ENCODE measurements at regions not wholly inside any gene's neighbourhood (a gene's known extent, or its start where the extent isn't known, plus 50 kb on each side); places are given as distances from the start of the nearest gene placed in this dataset.

- ChIA-PET CTCF (no interaction called here), POLR2A (interaction anchor here (0.6 kb wide), 1 partner anchor 1261 kb away, joined by 12 read pairs; no protein-coding TSS in a partner anchor)
- no peak overlapping the region for H3K9ac ChIP-seq (ENCODE audit: low read length)
- H3K4me2 ChIP-seq (replicated peaks; ENCODE audit: low read depth, low read length, poor library complexity, severe bottlenecking), result no peak overlapping the region
- no peaks in the 10 kb centered on the region for H4K20me1 ChIP-seq (ENCODE audit: control insufficient read depth, insufficient read depth, low read length, poor library complexity, severe bottlenecking)
- intact Hi-C loops (cut with micrococcal nuclease), result no loop called here
- no peaks in the 10 kb centered on the region for H3K79me2 ChIP-seq (ENCODE audit: control insufficient read depth, insufficient read depth, low read length)
- ATAC-seq (ENCODE audit: low read depth), result no peak
- Mint-ChIP-seq H3K27ac (no peak overlapping the region), H3K9me3 (ENCODE audit: insufficient read depth) (peaks cover 2% of the 10 kb centered on the region), H3K4me1 (no peaks in the 10 kb centered on the region), H3K27me3 (no peaks in the 10 kb centered on the region), H3K4me3 (no peak overlapping the region)
- no peaks in the 10 kb centered on the region for H3K4me1 ChIP-seq (ENCODE audit: control insufficient read depth in 2 of 2, insufficient read depth in 2 of 2, low read length in 2 of 2)
- H3K36me3 ChIP-seq (replicated peaks in 1 of 2; ENCODE audit: control extremely low read depth in 1 of 2, control insufficient read depth in 1 of 2, extremely low read depth in 1 of 2, insufficient read depth in 2 of 2, low read length in 1 of 2), result no peaks in the 10 kb centered on the region
- no peaks in the 10 kb centered on the region for H3K9me3 ChIP-seq (ENCODE audit: control extremely low read depth in 1 of 3, control insufficient read depth in 2 of 3, insufficient read depth in 1 of 3, low read length in 2 of 3)
- no peak for TF ChIP-seq CTCF (IDR thresholded peaks at IDR 0.05)
- no peak for TF ChIP-seq EZH2 (IDR thresholded peaks at IDR 0.05; ENCODE audit: borderline replicate concordance, insufficient read depth, low read depth, low read length, poor library complexity, severe bottlenecking)
- no peak overlapping the region for H3K4me3 ChIP-seq (ENCODE audit: control extremely low read depth in 1 of 5, extremely low read depth in 1 of 5, insufficient read depth in 1 of 5, low read depth in 2 of 5, low read length in 4 of 5)
- H2AFZ ChIP-seq (ENCODE audit: insufficient read depth, low read depth, low read length, poor library complexity, severe bottlenecking), result no peak overlapping the region
- no peak for DNase-seq
- no peak overlapping the region for H3K27ac ChIP-seq (ENCODE audit: low read length in 2 of 2)
- no peaks in the 10 kb centered on the region for H3K27me3 ChIP-seq (replicated peaks in 1 of 4; ENCODE audit: control extremely low read depth in 1 of 4, control insufficient read depth in 3 of 4, insufficient read depth in 4 of 4, low read length in 3 of 4)
Measured at GRCh38 chr6:26149240-26149639, 62.0 kb downstream of the HFE start.

GRCh38 chr6:26152226-26153101, 65.2 kb downstream of the HFE start:
- Histone ChIP-seq H3K4me3 (ENCODE audit: control extremely low read depth in 1 of 5, extremely low read depth in 1 of 5, insufficient read depth in 1 of 5, low read depth in 2 of 5, low read length in 4 of 5) (no peak overlapping the region), H3K4me2 (replicated peaks; ENCODE audit: low read depth, low read length, poor library complexity, severe bottlenecking) (no peak overlapping the region), H3K4me1 (ENCODE audit: control insufficient read depth in 2 of 2, insufficient read depth in 2 of 2, low read length in 2 of 2) (peaks cover 6 to 16% of the 10 kb centered on the region in 2 donors), H4K20me1 (ENCODE audit: control insufficient read depth, insufficient read depth, low read length, poor library complexity, severe bottlenecking) (peaks cover 13% of the 10 kb centered on the region), H2AFZ (ENCODE audit: insufficient read depth, low read depth, low read length, poor library complexity, severe bottlenecking) (no peak overlapping the region), H3K9ac (ENCODE audit: low read length) (no peak overlapping the region), H3K9me3 (ENCODE audit: control extremely low read depth in 1 of 3, control insufficient read depth in 2 of 3, insufficient read depth in 1 of 3, low read length in 2 of 3) (peaks cover 0 to 5% (median 0%) of the 10 kb centered on the region in 3 donors), H3K79me2 (ENCODE audit: control insufficient read depth, insufficient read depth, low read length) (peaks cover 9% of the 10 kb centered on the region), H3K27ac (ENCODE audit: low read length in 2 of 2) (no peak overlapping the region), H3K27me3 (replicated peaks in 1 of 4; ENCODE audit: control extremely low read depth in 1 of 4, control insufficient read depth in 3 of 4, insufficient read depth in 4 of 4, low read length in 3 of 4) (no peaks in the 10 kb centered on the region), H3K36me3 (replicated peaks in 1 of 2; ENCODE audit: control extremely low read depth in 1 of 2, control insufficient read depth in 1 of 2, extremely low read depth in 1 of 2, insufficient read depth in 2 of 2, low read length in 1 of 2) (no peaks in the 10 kb centered on the region)
- peaks cover 15% of the 10 kb centered on the region for H3K4me1 Mint-ChIP-seq
- intact Hi-C loops (cut with micrococcal nuclease), result loop anchor here (10.0 kb wide), 1 partner anchor 1322 kb away; the partner anchor contains the start of gene ZNF184
- H3K9me3 Mint-ChIP-seq (ENCODE audit: insufficient read depth), result no peaks in the 10 kb centered on the region
- DNase-seq (no peak), ATAC-seq (ENCODE audit: low read depth) (no peak)
- POLR2A ChIA-PET, result interaction anchor here (0.6 to 1.2 kb wide), 3 partner anchors 28 to 1723 kb away, joined by 3 to 10 read pairs (median 5); a partner anchor contains a TSS
- H3K27ac Mint-ChIP-seq, result no peak overlapping the region
- CTCF ChIA-PET, result interaction anchor here (1.3 to 1.7 kb wide), 2 partner anchors 27 to 55 kb away, joined by 3 to 5 read pairs; no protein-coding TSS in a partner anchor
- TF ChIP-seq EZH2 (IDR thresholded peaks at IDR 0.05; ENCODE audit: borderline replicate concordance, insufficient read depth, low read depth, low read length, poor library complexity, severe bottlenecking) (no peak), CTCF (IDR thresholded peaks at IDR 0.05) (no peak)
- H3K4me3 Mint-ChIP-seq, result no peak overlapping the region
- 98% methylated on average over 4 of the region's 6 CpGs for WGBS (ENCODE audit: insufficient coverage)
- H3K27me3 Mint-ChIP-seq, result no peaks in the 10 kb centered on the region

Measured in B cell (primary cell).